ENCODE measurements at regions not wholly inside any gene's neighbourhood (a gene's known extent, or its start where the extent isn't known, plus 50 kb on each side); places are given as distances from the start of the nearest gene placed in this dataset.

DNA sequence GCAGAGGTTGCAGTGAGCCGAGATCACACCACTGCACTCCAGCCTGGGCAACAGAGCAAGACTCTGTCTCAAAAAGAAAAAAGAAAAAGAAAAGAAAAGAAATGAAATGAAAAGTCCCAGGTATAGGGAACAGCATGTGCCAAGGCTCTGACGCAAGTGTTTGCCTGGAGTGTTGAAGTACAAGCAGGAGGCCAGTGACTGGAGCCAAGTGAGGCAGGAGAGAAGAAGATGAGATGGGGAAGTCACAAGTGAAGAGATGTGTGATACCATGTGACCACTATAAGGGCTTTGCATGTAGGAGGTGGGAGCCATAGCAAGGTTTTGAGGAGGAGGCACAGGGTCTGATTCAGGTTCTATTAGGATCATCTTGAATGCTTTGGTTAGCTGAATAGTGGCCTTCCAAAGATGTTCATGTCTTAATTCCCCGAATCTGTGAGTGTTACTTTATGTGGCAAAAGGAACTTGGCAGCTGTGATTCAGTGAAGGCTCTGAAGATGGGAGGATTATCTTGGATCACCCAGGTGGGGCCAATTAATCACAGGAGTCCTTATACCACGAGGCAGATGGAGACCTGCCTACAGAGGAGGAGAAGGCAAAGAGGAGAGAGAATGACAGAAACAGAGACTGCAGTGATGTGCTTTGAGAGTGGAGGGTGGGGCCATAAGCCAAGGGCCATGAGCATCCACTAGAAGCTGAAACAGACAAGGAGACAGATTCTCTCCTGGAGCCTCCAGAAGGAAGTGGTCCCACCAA lies 91.1 kb upstream of the PTPN1 start:
- H3K27ac ChIP-seq = peak overlapping the region; percentile 15 to 17
- intact Hi-C loops (cut with DNase I; ENCODE audit: low total_unique reads) = no loop called here

GRCh38 chr20:50420380-50420779 lies 89.8 kb upstream of the PTPN1 start:
- TF ChIP-seq, protein P1, sequence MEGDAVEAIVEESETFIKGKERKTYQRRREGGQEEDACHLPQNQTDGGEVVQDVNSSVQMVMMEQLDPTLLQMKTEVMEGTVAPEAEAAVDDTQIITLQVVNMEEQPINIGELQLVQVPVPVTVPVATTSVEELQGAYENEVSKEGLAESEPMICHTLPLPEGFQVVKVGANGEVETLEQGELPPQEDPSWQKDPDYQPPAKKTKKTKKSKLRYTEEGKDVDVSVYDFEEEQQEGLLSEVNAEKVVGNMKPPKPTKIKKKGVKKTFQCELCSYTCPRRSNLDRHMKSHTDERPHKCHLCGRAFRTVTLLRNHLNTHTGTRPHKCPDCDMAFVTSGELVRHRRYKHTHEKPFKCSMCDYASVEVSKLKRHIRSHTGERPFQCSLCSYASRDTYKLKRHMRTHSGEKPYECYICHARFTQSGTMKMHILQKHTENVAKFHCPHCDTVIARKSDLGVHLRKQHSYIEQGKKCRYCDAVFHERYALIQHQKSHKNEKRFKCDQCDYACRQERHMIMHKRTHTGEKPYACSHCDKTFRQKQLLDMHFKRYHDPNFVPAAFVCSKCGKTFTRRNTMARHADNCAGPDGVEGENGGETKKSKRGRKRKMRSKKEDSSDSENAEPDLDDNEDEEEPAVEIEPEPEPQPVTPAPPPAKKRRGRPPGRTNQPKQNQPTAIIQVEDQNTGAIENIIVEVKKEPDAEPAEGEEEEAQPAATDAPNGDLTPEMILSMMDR (IDR thresholded peaks at IDR 0.05) = no peak
- TF ChIP-seq POLR2A (IDR thresholded peaks at IDR 0.05) (no peak), POLR2AphosphoS5 (IDR thresholded peaks at IDR 0.05) (no peak)
- peaks cover 0 to 4% of the 10 kb centered on the region in 2 donors for H3K9me3 ChIP-seq
- no peaks in the 10 kb centered on the region for H3K27me3 ChIP-seq
- no peaks in the 10 kb centered on the region for H3K36me3 ChIP-seq
- DNase-seq (ENCODE audit: low spot score in 2 of 2) = no peak
- H3K4me3 ChIP-seq = no peak overlapping the region
- peaks cover 14 to 18% of the 10 kb centered on the region in 2 donors for H3K4me1 ChIP-seq
- H3K27ac ChIP-seq = peak overlapping the region in 1 of 2 donors; percentile 15
- intact Hi-C loops (cut with DNase I; ENCODE audit: low total_unique reads) = no loop called here

More for the DNA sequence above, 91.1 kb upstream of the PTPN1 start:
- Histone ChIP-seq H3K36me3 (no peaks in the 10 kb centered on the region), H3K4me1 (peaks cover 21 to 22% of the 10 kb centered on the region in 2 donors), H3K9me3 (peaks cover 0 to 4% of the 10 kb centered on the region in 2 donors), H3K27me3 (no peaks in the 10 kb centered on the region), H3K4me3 (no peak overlapping the region)
- DNase-seq (ENCODE audit: low spot score in 2 of 2) = no peak
- TF ChIP-seq POLR2AphosphoS5 (IDR thresholded peaks at IDR 0.05) = peak in 2 of 3 donors; percentile 40 to 79
- TF ChIP-seq POLR2A (IDR thresholded peaks at IDR 0.05) = no peak
- TF ChIP-seq, protein P1 (IDR thresholded peaks at IDR 0.05) = no peak

DNA sequence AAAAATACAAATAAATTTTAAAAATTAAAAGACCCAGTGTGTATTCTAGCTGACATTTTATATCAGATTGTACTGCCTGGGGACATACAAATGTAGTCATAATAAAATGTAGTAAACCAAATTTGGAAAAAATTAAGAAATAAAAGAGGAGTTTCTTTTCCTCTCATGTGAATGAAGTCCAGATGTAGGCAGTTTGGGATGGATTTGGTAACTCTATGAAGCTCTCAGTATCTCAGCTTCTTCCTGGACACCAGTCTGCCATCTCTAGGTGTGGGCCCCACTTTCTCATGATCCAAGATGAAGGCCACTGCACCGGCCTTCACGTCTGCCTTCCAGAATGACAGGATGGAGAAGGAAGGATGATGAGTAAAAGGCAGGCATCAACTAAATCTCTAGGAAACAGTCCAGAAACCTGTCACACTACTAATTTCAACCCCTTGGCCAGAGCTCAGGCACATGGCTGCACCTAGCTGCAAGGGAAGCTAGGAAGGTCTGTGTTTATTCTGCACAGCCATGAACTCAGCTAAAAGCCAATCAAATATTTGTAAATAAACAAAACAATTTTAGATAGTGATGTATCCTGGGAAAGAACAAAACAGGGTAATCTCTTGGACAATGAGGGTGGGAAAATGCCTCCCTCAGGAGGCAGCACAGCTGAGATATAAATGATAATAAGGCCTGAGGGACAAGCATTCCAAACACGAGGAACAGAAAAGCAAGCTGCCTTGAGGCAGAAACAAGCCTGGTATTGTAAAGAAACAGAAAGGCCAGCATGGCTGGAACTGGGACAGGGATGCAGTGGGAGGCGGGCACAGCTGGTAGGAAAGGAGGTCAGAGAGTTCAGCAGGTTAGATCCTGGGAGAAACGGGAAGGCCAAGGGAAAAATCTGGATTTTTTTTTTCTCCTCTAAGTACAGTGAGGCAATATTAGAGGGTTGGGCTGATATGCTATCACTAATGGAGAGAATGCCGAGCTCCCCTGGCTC lies 88.5 kb upstream of the PTPN1 start:
- no peak overlapping the region for H3K4me3 ChIP-seq
- TF ChIP-seq, protein P1 (IDR thresholded peaks at IDR 0.05) = no peak
- no peak for TF ChIP-seq POLR2AphosphoS5 (IDR thresholded peaks at IDR 0.05)
- no peak for TF ChIP-seq POLR2A (IDR thresholded peaks at IDR 0.05)
- peaks cover 4 to 10% of the 10 kb centered on the region in 2 donors for H3K4me1 ChIP-seq
- peak overlapping the region; percentile 80 to 82 for H3K27ac ChIP-seq
- no peaks in the 10 kb centered on the region for H3K27me3 ChIP-seq
- DNase-seq (ENCODE audit: low spot score in 2 of 2) = no peak
- intact Hi-C loops (cut with DNase I; ENCODE audit: low total_unique reads) = no loop called here
- no peaks in the 10 kb centered on the region for H3K36me3 ChIP-seq
- H3K9me3 ChIP-seq = peaks cover 0 to 4% of the 10 kb centered on the region in 2 donors

DNA sequence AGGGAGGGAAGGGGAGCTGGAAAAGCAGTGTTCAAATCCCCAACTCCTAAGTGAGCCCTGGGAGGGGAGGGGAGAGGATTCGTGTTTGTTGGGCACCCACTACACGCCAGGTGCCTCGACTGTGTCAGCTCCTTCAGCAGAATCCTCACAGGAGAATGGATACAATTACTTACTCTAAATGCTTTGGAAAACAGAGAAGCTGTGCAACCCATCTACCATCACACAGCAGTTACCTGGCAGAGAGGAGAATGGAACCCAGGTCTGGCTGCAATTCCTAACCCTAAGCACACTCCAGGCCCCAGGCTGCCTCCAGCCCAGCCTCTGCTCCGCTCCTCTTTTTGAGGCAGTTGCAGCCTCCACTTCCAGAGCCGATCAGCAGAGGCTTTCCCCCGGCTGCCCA lies 86.4 kb upstream of the PTPN1 start:
- intact Hi-C loops (cut with DNase I; ENCODE audit: low total_unique reads) = no loop called here
- peak overlapping the region; percentile 79 to 80 for H3K27ac ChIP-seq
- H3K4me1 ChIP-seq = peaks cover 9 to 10% of the 10 kb centered on the region in 2 donors
- no peak for DNase-seq (ENCODE audit: low spot score in 2 of 2)
- no peaks in the 10 kb centered on the region for H3K36me3 ChIP-seq
- H3K9me3 ChIP-seq = peaks cover 0 to 4% of the 10 kb centered on the region in 2 donors
- TF ChIP-seq, protein P1 (IDR thresholded peaks at IDR 0.05) = no peak
- TF ChIP-seq POLR2A (IDR thresholded peaks at IDR 0.05) (no peak), POLR2AphosphoS5 (IDR thresholded peaks at IDR 0.05) (no peak)
- no peaks in the 10 kb centered on the region for H3K27me3 ChIP-seq
- H3K4me3 ChIP-seq = no peak overlapping the region

All from breast epithelium (tissue), 4 donors.